Astrocyte of the spinal cord (primary cell): ENCODE measurements at regions not wholly inside any gene's neighbourhood (a gene's known extent, or its start where the extent isn't known, plus 50 kb on each side); places are given as distances from the start of the nearest gene placed in this dataset.

Experiments used
- DNase-seq: peaks from one replicate; pipeline ENCODE4 v3.0.0; 2011; ENCODE audit warnings: low read depth, low spot score
- H3K4me3 ChIP-seq: 2 replicates; pipeline ENCODE4 v1.5.1; 2011; ENCODE audit warnings: low read depth, mild to moderate bottlenecking, low read length, moderate library complexity
- in situ Hi-C: cut with HindIII; loops from 2 replicates; pipeline ENCODE4 v1.10.0; 2017; ENCODE audit warnings: low sequenced_read_pairs
- TF ChIP-seq, protein P1 (sequence below): IDR thresholded peaks from 2 replicates; pipeline ENCODE4 v1.5.1; 2012; ENCODE audit warnings: low read depth, mild to moderate bottlenecking, low read length, inconsistent platforms

GRCh38 chr2:22812065-22812680 lies 572.8 kb upstream of the KLHL29 start:
- TF ChIP-seq, protein P1, sequence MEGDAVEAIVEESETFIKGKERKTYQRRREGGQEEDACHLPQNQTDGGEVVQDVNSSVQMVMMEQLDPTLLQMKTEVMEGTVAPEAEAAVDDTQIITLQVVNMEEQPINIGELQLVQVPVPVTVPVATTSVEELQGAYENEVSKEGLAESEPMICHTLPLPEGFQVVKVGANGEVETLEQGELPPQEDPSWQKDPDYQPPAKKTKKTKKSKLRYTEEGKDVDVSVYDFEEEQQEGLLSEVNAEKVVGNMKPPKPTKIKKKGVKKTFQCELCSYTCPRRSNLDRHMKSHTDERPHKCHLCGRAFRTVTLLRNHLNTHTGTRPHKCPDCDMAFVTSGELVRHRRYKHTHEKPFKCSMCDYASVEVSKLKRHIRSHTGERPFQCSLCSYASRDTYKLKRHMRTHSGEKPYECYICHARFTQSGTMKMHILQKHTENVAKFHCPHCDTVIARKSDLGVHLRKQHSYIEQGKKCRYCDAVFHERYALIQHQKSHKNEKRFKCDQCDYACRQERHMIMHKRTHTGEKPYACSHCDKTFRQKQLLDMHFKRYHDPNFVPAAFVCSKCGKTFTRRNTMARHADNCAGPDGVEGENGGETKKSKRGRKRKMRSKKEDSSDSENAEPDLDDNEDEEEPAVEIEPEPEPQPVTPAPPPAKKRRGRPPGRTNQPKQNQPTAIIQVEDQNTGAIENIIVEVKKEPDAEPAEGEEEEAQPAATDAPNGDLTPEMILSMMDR, result no peak
- no peak overlapping the region for H3K4me3 ChIP-seq
- DNase-seq, result no peak
- in situ Hi-C loops, result no loop called here

GRCh38 chr2:22817197-22817596 lies 567.8 kb upstream of the KLHL29 start:
- no peak overlapping the region for H3K4me3 ChIP-seq
- TF ChIP-seq, protein P1, result no peak
- in situ Hi-C loops, result no loop called here
- DNase-seq, result no peak

DNA sequence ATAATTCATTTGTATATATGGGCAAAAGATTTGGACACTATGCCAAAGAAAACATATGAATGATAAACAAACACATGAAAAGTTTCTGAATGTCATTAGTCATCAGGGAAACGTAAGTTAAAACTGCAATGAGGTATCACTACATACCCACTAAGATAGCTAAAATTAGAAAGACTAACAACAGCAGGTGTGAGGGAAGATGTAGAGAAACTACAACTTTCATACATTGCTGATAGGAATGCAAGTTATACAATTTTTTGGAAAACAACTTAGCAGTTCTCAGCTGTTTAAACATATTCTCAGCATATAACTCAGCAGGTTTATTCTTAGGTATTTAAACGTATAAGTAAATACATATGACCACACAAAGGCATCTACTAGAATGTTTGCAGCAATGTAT lies 563.5 kb upstream of the KLHL29 start:
- DNase-seq, result no peak
- TF ChIP-seq, protein P1, result no peak
- H3K4me3 ChIP-seq, result no peak overlapping the region
- in situ Hi-C loops, result no loop called here

DNA sequence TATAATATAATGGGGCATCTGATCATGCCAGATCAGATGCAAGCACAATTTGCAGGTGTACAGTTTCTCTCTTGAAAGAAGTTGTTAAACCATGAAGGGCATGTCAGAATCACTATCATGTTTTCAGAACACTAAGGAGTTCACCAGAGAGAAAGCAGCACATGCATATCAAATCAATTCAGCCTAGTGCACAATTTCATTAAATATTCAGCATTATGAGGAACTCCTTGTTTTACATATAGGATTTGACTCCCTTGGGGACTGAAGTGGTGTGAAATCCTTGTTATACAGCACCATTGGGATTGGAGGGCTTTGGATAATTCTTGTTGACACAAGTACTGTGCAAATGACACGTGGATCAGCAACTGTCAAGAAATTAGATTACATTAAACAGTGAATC lies 562.1 kb upstream of the KLHL29 start:
- H3K4me3 ChIP-seq, result no peak overlapping the region
- TF ChIP-seq, protein P1, result no peak
- in situ Hi-C loops, result no loop called here
- no peak for DNase-seq

DNA sequence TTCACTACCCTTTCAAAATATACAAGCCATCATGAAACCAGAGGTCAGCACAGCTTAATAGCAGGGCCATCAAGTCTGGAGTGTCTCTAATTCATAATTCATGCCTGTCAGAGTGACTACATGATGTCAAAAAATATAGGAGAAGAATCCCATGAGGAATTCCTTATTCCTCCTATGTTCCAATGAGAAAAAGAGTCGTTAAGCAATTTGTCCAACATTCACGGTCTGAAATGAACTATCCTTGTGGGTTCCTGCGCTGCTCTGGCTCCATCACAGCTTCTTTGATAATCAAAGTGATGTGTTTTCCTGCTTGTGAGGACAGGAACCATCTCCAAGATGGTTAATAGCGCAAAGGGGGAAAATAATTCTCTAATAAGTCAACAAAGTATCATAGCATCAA lies 560.4 kb upstream of the KLHL29 start:
- no peak overlapping the region for H3K4me3 ChIP-seq
- in situ Hi-C loops, result no loop called here
- DNase-seq, result no peak
- TF ChIP-seq, protein P1, result no peak

GRCh38 chr2:22826703-22827102 lies 558.3 kb upstream of the KLHL29 start:
- H3K4me3 ChIP-seq, result no peak overlapping the region
- in situ Hi-C loops, result no loop called here
- DNase-seq, result no peak
- TF ChIP-seq, protein P1, result no peak
